CD4-positive, alpha-beta T cell (primary cell): ENCODE measurements at regions not wholly inside any gene's neighbourhood (a gene's known extent, or its start where the extent isn't known, plus 50 kb on each side); places are given as distances from the start of the nearest gene placed in this dataset.

Source experiments
- ATAC-seq: fragments of 200-7000 bp; cut with Tn5 transposase; one replicate; pipeline ENCODE4 v1.10.0; 2022; ENCODE audit warnings: mild to moderate bottlenecking; ENCODE audit not compliant: poor library complexity
- CTCF ChIA-PET: fragments of 350-600 bp; sonication (Branson Sonifier 250); formaldehyde crosslinking; loops from one replicate; lab custom pipeline; 2021; ENCODE audit warnings: antibody characterized with exemption, inconsistent platforms; lab: Charles Lee
- POLR2A ChIA-PET: fragments of 350-600 bp; sonication (Branson Sonifier 250); formaldehyde crosslinking; loops from one replicate; lab custom pipeline; 2021; ENCODE audit warnings: antibody characterized with exemption, inconsistent platforms; lab: Charles Lee
- DNase-seq, 14 experiments: peaks; one replicate each; pipeline ENCODE4 v3.0.0-alpha.2; 2013 to 2020; ENCODE audit warnings: mixed read lengths in 2 of 14
- H3K27ac ChIP-seq, 2 donors: one replicate each; pipeline versions ENCODE4 v1.5.1 to v1.7.0; 2013; ENCODE audit warnings: low read length in 2 of 2, low read depth in 1 of 2, mild to moderate bottlenecking in 1 of 2
- H3K27me3 ChIP-seq, 2 experiments: 1 replicate in 1 of 2; 2 replicates in 1 of 2; pipeline versions ENCODE4 v1.6.1 to v1.7.0; 2013; ENCODE audit warnings: low read length in 2 of 2, control low read depth in 1 of 2, mild to moderate bottlenecking in 1 of 2, moderate library complexity in 1 of 2; ENCODE audit not compliant: insufficient read depth in 2 of 2, control insufficient read depth in 1 of 2
- H3K36me3 ChIP-seq: one replicate; pipeline ENCODE4 v1.6.1; 2013; ENCODE audit warnings: low read length, control low read depth; ENCODE audit not compliant: insufficient read depth
- H3K4me1 ChIP-seq: one replicate; pipeline ENCODE4 v1.6.1; 2013; ENCODE audit warnings: low read length, control low read depth; ENCODE audit not compliant: insufficient read depth
- H3K4me3 ChIP-seq: one replicate; pipeline ENCODE4 v1.5.1; 2013; ENCODE audit warnings: mild to moderate bottlenecking, low read length, moderate library complexity
- H3K9me3 ChIP-seq, 2 experiments: 1 replicate in 1 of 2; 2 replicates in 1 of 2; pipeline versions ENCODE4 v1.6.1 to v1.7.0; 2013; ENCODE audit warnings: low read length in 2 of 2, mild to moderate bottlenecking in 2 of 2, control low read depth in 1 of 2, moderate library complexity in 1 of 2; ENCODE audit not compliant: control insufficient read depth in 1 of 2, insufficient read depth in 1 of 2
- H3K27ac Mint-ChIP-seq: one replicate; pipeline ENCODE4 v1.8.0; 2020; ENCODE audit warnings: mixed read lengths
- H3K27me3 Mint-ChIP-seq: one replicate; pipeline ENCODE4 v1.8.0; 2021; ENCODE audit warnings: mixed read lengths
- H3K36me3 Mint-ChIP-seq: one replicate; pipeline ENCODE4 v1.8.0; 2021; ENCODE audit warnings: low read depth, mixed read lengths
- H3K4me1 Mint-ChIP-seq: one replicate; pipeline ENCODE4 v1.8.0; 2021; ENCODE audit warnings: low read depth, mixed read lengths
- H3K4me3 Mint-ChIP-seq: one replicate; pipeline ENCODE4 v1.8.0; 2020; ENCODE audit warnings: mild to moderate bottlenecking, mixed read lengths
- H3K9me3 Mint-ChIP-seq: one replicate; pipeline ENCODE4 v1.8.0; 2020; ENCODE audit warnings: mixed read lengths
- CTCF ChIP-seq: fragments of 200-600 bp; IDR thresholded peaks from one replicate; pipeline ENCODE4 v1.8.0; 2022; ENCODE audit warnings: antibody characterized with exemption, mild to moderate bottlenecking
- intact Hi-C, 2 experiments: fragments of 100-400 bp; cut with DNase I in 1 of 2; cut with micrococcal nuclease in 1 of 2; formaldehyde crosslinking; loops; one replicate each; pipeline versions ENCODE4 v1.15.1 to v1.9.0; 2023 to 2025; cut with DNase I, micrococcal nuclease

- Histone ChIP-seq H3K36me3 (no peaks in the 10 kb centered on the region), H3K9me3 (no peaks in the 10 kb centered on the region), H3K27ac (no peak overlapping the region), H3K27me3 (no peaks in the 10 kb centered on the region), H3K4me3 (no peak overlapping the region), H3K4me1 (no peaks in the 10 kb centered on the region)
- intact Hi-C loops: no loop called here
- no peak for ATAC-seq
- POLR2A ChIA-PET: no interaction called here
- no peaks in the 10 kb centered on the region for H3K9me3 Mint-ChIP-seq
- H3K4me3 Mint-ChIP-seq: no peak overlapping the region
- H3K27me3 Mint-ChIP-seq: no peaks in the 10 kb centered on the region
- no peak overlapping the region for H3K27ac Mint-ChIP-seq
- no peaks in the 10 kb centered on the region for H3K4me1 Mint-ChIP-seq
- CTCF ChIA-PET: no interaction called here
- DNase-seq: no peak
- H3K36me3 Mint-ChIP-seq: no peaks in the 10 kb centered on the region
- no peak for TF ChIP-seq CTCF
Measured at GRCh38 chr6:120590611-120591010, 743.7 kb downstream of the TBC1D32 start.

- Histone ChIP-seq H3K27me3 (no peaks in the 10 kb centered on the region), H3K36me3 (no peaks in the 10 kb centered on the region), H3K27ac (no peak overlapping the region), H3K4me1 (no peaks in the 10 kb centered on the region), H3K4me3 (no peak overlapping the region), H3K9me3 (peaks cover 0 to 8% of the 10 kb centered on the region in 2 experiments)
- H3K4me3 Mint-ChIP-seq: no peak overlapping the region
- H3K36me3 Mint-ChIP-seq: no peaks in the 10 kb centered on the region
- TF ChIP-seq CTCF: no peak
- no peak for ATAC-seq
- ChIA-PET CTCF (no interaction called here), POLR2A (no interaction called here)
- no peaks in the 10 kb centered on the region for H3K9me3 Mint-ChIP-seq
- H3K4me1 Mint-ChIP-seq: no peaks in the 10 kb centered on the region
- H3K27ac Mint-ChIP-seq: no peak overlapping the region
- intact Hi-C loops: no loop called here
- no peaks in the 10 kb centered on the region for H3K27me3 Mint-ChIP-seq
- no peak for DNase-seq
Measured at GRCh38 chr6:120588424-120588823, 745.9 kb downstream of the TBC1D32 start.

GRCh38 chr6:120587381-120587780, 746.9 kb downstream of the TBC1D32 start:
- Histone ChIP-seq H3K4me1 (no peaks in the 10 kb centered on the region), H3K36me3 (no peaks in the 10 kb centered on the region), H3K27me3 (no peaks in the 10 kb centered on the region), H3K27ac (no peak overlapping the region), H3K4me3 (no peak overlapping the region), H3K9me3 (peaks cover 0 to 8% of the 10 kb centered on the region in 2 experiments)
- no peak overlapping the region for H3K4me3 Mint-ChIP-seq
- H3K27ac Mint-ChIP-seq: no peak overlapping the region
- intact Hi-C loops: no loop called here
- H3K36me3 Mint-ChIP-seq: no peaks in the 10 kb centered on the region
- no peaks in the 10 kb centered on the region for H3K4me1 Mint-ChIP-seq
- ATAC-seq (no peak), DNase-seq (no peak)
- no peaks in the 10 kb centered on the region for H3K27me3 Mint-ChIP-seq
- POLR2A ChIA-PET: no interaction called here
- H3K9me3 Mint-ChIP-seq: peaks cover 5% of the 10 kb centered on the region
- CTCF ChIA-PET: no interaction called here
- no peak for TF ChIP-seq CTCF
